ENCODE measurements at regions not wholly inside any gene's neighbourhood (a gene's known extent, or its start where the extent isn't known, plus 50 kb on each side); places are given as distances from the start of the nearest gene placed in this dataset.
A peak's percentile ranks its signal among the peaks of the same experiment; 100 is the strongest.

DNA sequence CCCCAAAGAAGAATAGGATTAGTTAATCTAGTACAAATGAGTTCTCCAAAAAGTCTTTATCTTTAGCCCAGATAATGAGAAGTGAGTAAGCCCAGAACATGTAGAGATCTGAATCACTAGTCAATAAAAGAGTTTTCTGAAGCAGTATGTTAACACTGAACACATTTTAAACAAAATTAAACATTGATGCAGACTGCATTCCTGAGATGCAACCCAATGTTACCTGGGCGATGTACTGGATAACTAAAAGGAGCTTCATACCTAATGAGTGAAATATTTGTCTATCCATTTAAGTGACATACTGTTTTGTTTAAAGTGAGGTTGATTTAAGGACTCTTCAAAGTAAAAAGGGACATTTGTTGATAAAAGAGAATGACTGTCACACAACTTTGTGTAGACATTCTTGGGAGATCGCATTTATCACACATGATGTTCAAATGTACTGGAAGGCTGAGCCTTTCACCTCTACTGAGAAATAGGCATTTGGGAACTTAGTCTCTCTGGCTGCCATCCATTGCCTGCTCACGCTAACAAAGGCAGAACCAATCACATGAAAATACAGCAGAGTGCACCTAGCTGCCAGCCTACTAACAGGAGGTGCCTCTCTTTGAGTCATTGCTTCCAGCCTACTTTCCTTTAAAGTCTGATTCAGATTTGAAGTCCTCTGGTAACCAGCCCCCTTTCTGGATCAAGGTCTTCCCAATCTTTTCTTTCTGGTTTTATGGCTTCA, 287.7 kb downstream of the BTG1 start:
- CTCF ChIA-PET: no interaction called here
- H3K9ac ChIP-seq (ENCODE audit: low read length): no peak overlapping the region
- ATAC-seq (peak; percentile 49), DNase-seq (no peak)
- no peak for TF ChIP-seq EZH2 (IDR thresholded peaks at IDR 0.05; ENCODE audit: low read length, unreplicated experiment)
- TF ChIP-seq, protein P1, sequence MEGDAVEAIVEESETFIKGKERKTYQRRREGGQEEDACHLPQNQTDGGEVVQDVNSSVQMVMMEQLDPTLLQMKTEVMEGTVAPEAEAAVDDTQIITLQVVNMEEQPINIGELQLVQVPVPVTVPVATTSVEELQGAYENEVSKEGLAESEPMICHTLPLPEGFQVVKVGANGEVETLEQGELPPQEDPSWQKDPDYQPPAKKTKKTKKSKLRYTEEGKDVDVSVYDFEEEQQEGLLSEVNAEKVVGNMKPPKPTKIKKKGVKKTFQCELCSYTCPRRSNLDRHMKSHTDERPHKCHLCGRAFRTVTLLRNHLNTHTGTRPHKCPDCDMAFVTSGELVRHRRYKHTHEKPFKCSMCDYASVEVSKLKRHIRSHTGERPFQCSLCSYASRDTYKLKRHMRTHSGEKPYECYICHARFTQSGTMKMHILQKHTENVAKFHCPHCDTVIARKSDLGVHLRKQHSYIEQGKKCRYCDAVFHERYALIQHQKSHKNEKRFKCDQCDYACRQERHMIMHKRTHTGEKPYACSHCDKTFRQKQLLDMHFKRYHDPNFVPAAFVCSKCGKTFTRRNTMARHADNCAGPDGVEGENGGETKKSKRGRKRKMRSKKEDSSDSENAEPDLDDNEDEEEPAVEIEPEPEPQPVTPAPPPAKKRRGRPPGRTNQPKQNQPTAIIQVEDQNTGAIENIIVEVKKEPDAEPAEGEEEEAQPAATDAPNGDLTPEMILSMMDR (conservative IDR thresholded peaks at IDR 0.05; ENCODE audit: low read depth, low read length): no peak
- no peak for TF ChIP-seq EZH2phosphoT487 (IDR thresholded peaks at IDR 0.05; ENCODE audit: borderline replicate concordance, low read length)
- no peak overlapping the region for H3K27ac ChIP-seq (ENCODE audit: low read length)
- no TSS peak for BruUV-seq (replicated peaks)
- no peaks in the 10 kb centered on the region for H4K20me1 ChIP-seq (ENCODE audit: low read length)
- H3K27me3 ChIP-seq (ENCODE audit: low read length): no peaks in the 10 kb centered on the region
- POLR2A ChIA-PET (ENCODE audit: unreplicated experiment): no interaction called here
- no peak overlapping the region for H2AFZ ChIP-seq (ENCODE audit: low read length)
- no peaks in the 10 kb centered on the region for H3K9me3 ChIP-seq (ENCODE audit: low read length)
- no peaks in the 10 kb centered on the region for H3F3A ChIP-seq (ENCODE audit: low read length, unreplicated experiment)
- H3K4me1 ChIP-seq (ENCODE audit: insufficient read depth, low read length): no peaks in the 10 kb centered on the region
- H3K79me2 ChIP-seq (ENCODE audit: low read length): no peaks in the 10 kb centered on the region
- no peaks in the 10 kb centered on the region for H3K36me3 ChIP-seq (ENCODE audit: low read depth, low read length)
- no peaks in the 10 kb centered on the region for H3K9me2 ChIP-seq (replicated peaks; ENCODE audit: low read length)
- no peak overlapping the region for H3K4me3 ChIP-seq (ENCODE audit: low read length)
- intact Hi-C loops (cut with micrococcal nuclease): no loop called here
- no peak overlapping the region for H3K4me2 ChIP-seq (ENCODE audit: low read length)

DNA sequence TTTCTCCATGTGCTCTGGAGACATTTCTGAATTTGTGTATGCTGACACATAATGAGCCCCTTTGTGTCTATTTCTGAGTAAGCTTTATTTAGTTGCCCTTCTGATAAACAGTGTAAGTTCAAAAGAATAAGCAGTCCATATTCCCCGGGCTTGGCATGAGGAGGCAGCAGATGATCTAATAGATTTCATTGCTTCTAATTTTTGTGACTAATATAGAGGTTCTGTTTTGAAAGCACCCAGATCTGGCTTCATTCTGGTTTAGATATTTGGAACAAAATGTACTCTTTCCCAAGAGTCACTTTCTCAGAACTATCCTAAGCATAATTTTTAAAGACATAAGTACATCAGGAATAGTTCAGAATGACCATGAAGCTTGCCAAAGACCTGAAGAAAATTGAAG, 290.9 kb downstream of the BTG1 start:
- no peak overlapping the region for H3K4me2 ChIP-seq (ENCODE audit: low read length)
- DNase-seq (peak; percentile 5), ATAC-seq (no peak)
- intact Hi-C loops (cut with micrococcal nuclease): no loop called here
- H3F3A ChIP-seq (ENCODE audit: low read length, unreplicated experiment): no peaks in the 10 kb centered on the region
- no peaks in the 10 kb centered on the region for H3K9me2 ChIP-seq (replicated peaks; ENCODE audit: low read length)
- POLR2A ChIA-PET (ENCODE audit: unreplicated experiment): no interaction called here
- TF ChIP-seq, protein P1 (conservative IDR thresholded peaks at IDR 0.05; ENCODE audit: low read depth, low read length): no peak
- TF ChIP-seq EZH2 (IDR thresholded peaks at IDR 0.05; ENCODE audit: low read length, unreplicated experiment) (no peak), EZH2phosphoT487 (IDR thresholded peaks at IDR 0.05; ENCODE audit: borderline replicate concordance, low read length) (no peak)
- no peak overlapping the region for H3K27ac ChIP-seq (ENCODE audit: low read length)
- peaks cover 8% of the 10 kb centered on the region for H3K4me1 ChIP-seq (ENCODE audit: insufficient read depth, low read length)
- CTCF ChIA-PET: no interaction called here
- H3K36me3 ChIP-seq (ENCODE audit: low read depth, low read length): no peaks in the 10 kb centered on the region
- no peak overlapping the region for H3K4me3 ChIP-seq (ENCODE audit: low read length)
- no peaks in the 10 kb centered on the region for H3K79me2 ChIP-seq (ENCODE audit: low read length)
- no peak overlapping the region for H2AFZ ChIP-seq (ENCODE audit: low read length)
- H4K20me1 ChIP-seq (ENCODE audit: low read length): no peaks in the 10 kb centered on the region
- H3K27me3 ChIP-seq (ENCODE audit: low read length): no peaks in the 10 kb centered on the region
- H3K9ac ChIP-seq (ENCODE audit: low read length): no peak overlapping the region
- no TSS peak for BruUV-seq (replicated peaks)
- H3K9me3 ChIP-seq (ENCODE audit: low read length): no peaks in the 10 kb centered on the region

DNA sequence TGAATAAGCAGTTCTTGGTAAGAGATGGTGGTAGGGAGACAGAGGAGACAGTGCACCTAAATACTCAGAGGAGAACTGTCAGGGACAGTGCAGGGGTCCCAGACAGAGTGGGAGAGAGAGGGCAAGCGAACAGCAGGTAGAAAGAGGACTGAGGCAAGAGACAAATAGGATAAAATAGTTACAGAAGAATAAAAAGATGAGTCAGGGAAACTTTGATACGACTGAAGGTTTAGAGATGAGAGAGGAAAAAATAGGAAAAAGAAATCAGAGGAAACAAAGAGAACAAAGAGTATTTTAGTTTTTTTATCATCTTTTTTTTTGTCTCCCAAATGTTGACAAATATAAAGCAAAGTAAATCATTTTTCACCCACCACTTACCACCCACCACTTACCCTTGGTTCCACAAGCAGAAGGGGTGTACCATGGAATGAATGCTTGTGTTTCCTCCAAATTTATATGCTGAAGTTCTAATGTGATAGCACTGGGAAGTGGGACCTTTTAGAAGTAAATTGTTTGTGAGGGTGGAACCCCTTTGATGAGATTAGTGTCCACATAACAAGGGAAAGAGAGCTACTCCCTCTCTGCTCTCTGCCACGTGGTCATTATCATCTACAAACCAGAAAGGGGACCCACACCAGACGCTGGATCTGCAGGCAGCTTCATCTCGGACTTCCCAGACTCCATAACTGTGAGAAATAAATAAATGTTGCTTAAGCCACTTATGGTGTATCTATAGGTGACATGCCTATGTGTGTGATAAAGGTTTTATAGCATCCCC, 292.1 kb downstream of the BTG1 start:
- Histone ChIP-seq H3K9me2 (replicated peaks; ENCODE audit: low read length) (no peaks in the 10 kb centered on the region), H3F3A (ENCODE audit: low read length, unreplicated experiment) (no peaks in the 10 kb centered on the region), H3K4me2 (ENCODE audit: low read length) (no peak overlapping the region), H3K27me3 (ENCODE audit: low read length) (no peaks in the 10 kb centered on the region), H4K20me1 (ENCODE audit: low read length) (no peaks in the 10 kb centered on the region), H3K36me3 (ENCODE audit: low read depth, low read length) (no peaks in the 10 kb centered on the region), H3K27ac (ENCODE audit: low read length) (no peak overlapping the region), H3K9me3 (ENCODE audit: low read length) (no peaks in the 10 kb centered on the region), H3K4me3 (ENCODE audit: low read length) (no peak overlapping the region), H3K9ac (ENCODE audit: low read length) (no peak overlapping the region), H2AFZ (ENCODE audit: low read length) (no peak overlapping the region), H3K4me1 (ENCODE audit: insufficient read depth, low read length) (peaks cover 8% of the 10 kb centered on the region), H3K79me2 (ENCODE audit: low read length) (no peaks in the 10 kb centered on the region)
- intact Hi-C loops (cut with micrococcal nuclease): no loop called here
- BruUV-seq (replicated peaks): no TSS peak
- CTCF ChIA-PET: no interaction called here
- TF ChIP-seq, protein P1 (conservative IDR thresholded peaks at IDR 0.05; ENCODE audit: low read depth, low read length): no peak
- TF ChIP-seq EZH2phosphoT487 (IDR thresholded peaks at IDR 0.05; ENCODE audit: borderline replicate concordance, low read length): no peak
- TF ChIP-seq EZH2 (IDR thresholded peaks at IDR 0.05; ENCODE audit: low read length, unreplicated experiment): no peak
- DNase-seq: no peak
- POLR2A ChIA-PET (ENCODE audit: unreplicated experiment): no interaction called here
- no peak for ATAC-seq

All from PC-3 (cell line).